SK-N-MC (cell line): ENCODE measurements at regions not wholly inside any gene's neighbourhood (a gene's known extent, or its start where the extent isn't known, plus 50 kb on each side); places are given as distances from the start of the nearest gene placed in this dataset.

Source experiments
- EZH2 ChIP-seq: fragments of 200-600 bp; sonication (generic); IDR thresholded peaks from one replicate; pipeline ENCODE4 v1.6.1; 2017; ENCODE audit warnings: antibody characterized with exemption
- FOXP2 ChIP-seq: optimal IDR thresholded peaks from 2 replicates; pipeline ENCODE3; 2011; ENCODE audit warnings: mild to moderate bottlenecking, moderate library complexity; ENCODE audit not compliant: insufficient read depth; ENCODE audit errors: extremely low read length, control extremely low read depth
- POLR2AphosphoS5 ChIP-seq: IDR thresholded peaks from 2 replicates; pipeline ENCODE4 v1.6.1; 2012; ENCODE audit warnings: mild to moderate bottlenecking, low read depth, low read length, borderline replicate concordance

GRCh38 chr10:89148061-89148460, 59.1 kb downstream of the CH25H start:
- no peak for TF ChIP-seq EZH2
- TF ChIP-seq POLR2AphosphoS5, result no peak
- TF ChIP-seq FOXP2, result no peak
